Activated T-cell treated with anti-CD3 and anti-CD28 coated beads for 1 hour (primary cell): ENCODE measurements at regions not wholly inside any gene's neighbourhood (a gene's known extent, or its start where the extent isn't known, plus 50 kb on each side); places are given as distances from the start of the nearest gene placed in this dataset.

Experiments
- DNase-seq: peaks from one replicate; pipeline ENCODE4 v3.0.0-alpha.2; 2020; ENCODE audit warnings: low read depth

GRCh38 chr2:133768658-133769435 is 200.6 kb upstream of the NCKAP5 start:
- no peak for DNase-seq

- DNase-seq, result no peak
These were observed 205.8 kb upstream of the NCKAP5 start for GRCh38 chr2:133773854-133774653.

- no peak for DNase-seq
These were observed 206.4 kb upstream of the NCKAP5 start for GRCh38 chr2:133774654-133775015.

GRCh38 chr2:133776936-133777573 is 208.8 kb upstream of the NCKAP5 start:
- no peak for DNase-seq

- no peak for DNase-seq
These were observed 209.3 kb upstream of the NCKAP5 start for GRCh38 chr2:133777574-133777960.

- DNase-seq, result no peak
These were observed 212.1 kb upstream of the NCKAP5 start for GRCh38 chr2:133780099-133780996.

GRCh38 chr2:133780997-133781513 is 212.8 kb upstream of the NCKAP5 start:
- no peak for DNase-seq

GRCh38 chr2:133787207-133787606 is 218.9 kb upstream of the NCKAP5 start:
- no peak for DNase-seq

GRCh38 chr2:133787651-133788050 is 219.4 kb upstream of the NCKAP5 start:
- no peak for DNase-seq

- no peak for DNase-seq
These were observed 220.1 kb upstream of the NCKAP5 start for GRCh38 chr2:133788386-133788785.

- no peak for DNase-seq
These were observed 221.5 kb upstream of the NCKAP5 start for GRCh38 chr2:133789743-133790142.

GRCh38 chr2:133790711-133791110 is 222.4 kb upstream of the NCKAP5 start:
- DNase-seq, result no peak

GRCh38 chr2:133791191-133791590 is 222.9 kb upstream of the NCKAP5 start:
- no peak for DNase-seq

- DNase-seq, result no peak
These were observed 224.0 kb upstream of the NCKAP5 start for GRCh38 chr2:133792223-133792622.

- no peak for DNase-seq
These were observed 225.9 kb upstream of the NCKAP5 start for GRCh38 chr2:133794114-133794513.

GRCh38 chr2:133801946-133802345 is 233.7 kb upstream of the NCKAP5 start:
- no peak for DNase-seq

GRCh38 chr2:133802409-133803039 is 234.3 kb upstream of the NCKAP5 start:
- no peak for DNase-seq

- DNase-seq, result no peak
These were observed 238.3 kb upstream of the NCKAP5 start for GRCh38 chr2:133806564-133806963.

- no peak for DNase-seq
These were observed 241.2 kb upstream of the NCKAP5 start for GRCh38 chr2:133809485-133809884.

GRCh38 chr2:133810559-133810958 is 242.3 kb upstream of the NCKAP5 start:
- DNase-seq, result no peak

GRCh38 chr2:133811409-133812125 is 243.3 kb upstream of the NCKAP5 start:
- no peak for DNase-seq
